Hematopoietic multipotent progenitor cell (in vitro differentiated cells): ENCODE measurements at regions not wholly inside any gene's neighbourhood (a gene's known extent, or its start where the extent isn't known, plus 50 kb on each side); places are given as distances from the start of the nearest gene placed in this dataset.

Experiments used
- DNase-seq, 3 donors: peaks; one replicate each; pipeline ENCODE4 v3.0.0-alpha.2; 2011 to 2015; ENCODE audit warnings: low read depth in 2 of 3, low spot score in 2 of 3

GRCh38 chr1:168865850-168866620 lies 137.0 kb upstream of the DPT start:
- no peak for DNase-seq

GRCh38 chr1:168867941-168868634 lies 139.1 kb upstream of the DPT start:
- DNase-seq: no peak

- no peak for DNase-seq
These were observed 142.5 kb upstream of the DPT start for GRCh38 chr1:168871531-168871930.

GRCh38 chr1:168875831-168876230 lies 146.8 kb upstream of the DPT start:
- DNase-seq: no peak

- no peak for DNase-seq
These were observed 147.8 kb upstream of the DPT start for GRCh38 chr1:168876830-168877229.

GRCh38 chr1:168879896-168880734 lies 151.1 kb upstream of the DPT start:
- DNase-seq: no peak

GRCh38 chr1:168881656-168882260 lies 152.8 kb upstream of the DPT start:
- DNase-seq: no peak

GRCh38 chr1:168887381-168887780 lies 158.4 kb upstream of the DPT start:
- DNase-seq: no peak

GRCh38 chr1:168888418-168888817 lies 159.4 kb upstream of the DPT start:
- DNase-seq: no peak

GRCh38 chr1:168892931-168893330 lies 163.9 kb upstream of the DPT start:
- DNase-seq: no peak

- no peak for DNase-seq
These were observed 164.4 kb upstream of the DPT start for GRCh38 chr1:168893359-168893801.

GRCh38 chr1:168894397-168894903 lies 165.4 kb upstream of the DPT start:
- DNase-seq: no peak

- no peak for DNase-seq
These were observed 168.2 kb upstream of the DPT start for GRCh38 chr1:168897249-168897648.

GRCh38 chr1:168903237-168903830 lies 174.3 kb upstream of the DPT start:
- DNase-seq: no peak

GRCh38 chr1:168905633-168906032 lies 176.6 kb upstream of the DPT start:
- no peak for DNase-seq

- no peak for DNase-seq
These were observed 177.4 kb upstream of the DPT start for GRCh38 chr1:168906367-168906766.

GRCh38 chr1:168907053-168907452 lies 178.0 kb upstream of the DPT start:
- DNase-seq: no peak

- no peak for DNase-seq
These were observed 178.9 kb upstream of the DPT start for GRCh38 chr1:168907786-168908348.

GRCh38 chr1:168910403-168910802 lies 181.4 kb upstream of the DPT start:
- no peak for DNase-seq

GRCh38 chr1:168911370-168911769 lies 182.4 kb upstream of the DPT start:
- DNase-seq: no peak
